ENCODE measurements at regions not wholly inside any gene's neighbourhood (a gene's known extent, or its start where the extent isn't known, plus 50 kb on each side); places are given as distances from the start of the nearest gene placed in this dataset.

DNA sequence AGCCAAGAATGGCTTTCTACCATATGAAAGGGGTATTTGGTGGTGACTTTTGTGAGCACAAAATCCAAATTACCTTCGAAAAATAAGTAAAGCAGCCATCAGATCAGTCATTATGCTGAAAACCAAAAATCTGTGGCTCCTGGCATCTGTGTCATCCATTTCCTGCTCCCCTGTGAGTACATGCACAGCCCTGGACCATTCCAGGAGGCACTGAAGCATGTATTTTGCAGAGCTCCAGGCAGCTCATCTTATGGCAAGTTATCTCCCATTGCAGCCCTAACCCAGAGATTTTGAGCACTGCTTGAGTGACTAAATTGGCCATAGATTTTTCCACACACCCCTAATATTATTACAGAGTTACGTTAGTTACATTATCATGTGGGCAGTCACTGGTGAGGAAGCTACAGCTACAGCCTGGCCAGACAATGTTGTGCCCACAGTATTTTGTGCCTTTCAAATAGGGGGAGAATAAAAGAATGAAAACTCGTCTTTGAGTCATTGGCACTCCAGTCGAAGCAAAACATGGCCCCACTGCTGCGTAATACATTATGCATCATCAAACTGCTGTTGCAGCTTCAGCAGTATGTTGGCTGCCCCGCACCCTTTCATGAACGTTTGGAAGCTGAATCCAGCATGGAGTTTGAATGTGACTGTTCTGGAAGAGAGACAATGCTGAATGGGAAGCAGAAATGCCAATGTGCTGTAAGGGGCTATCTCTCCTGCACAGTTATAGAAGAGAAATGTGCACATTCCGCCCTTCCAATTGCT, 702.2 kb downstream of the RNF144A start:
- Histone ChIP-seq H3K27ac (no peak overlapping the region), H3K4me3 (no peak overlapping the region), H3K4me1 (replicated peaks in 1 of 2) (no peaks in the 10 kb centered on the region), H3K27me3 (no peaks in the 10 kb centered on the region), H3K36me3 (replicated peaks in 1 of 2) (no peaks in the 10 kb centered on the region), H3K9me3 (replicated peaks in 1 of 3) (no peaks in the 10 kb centered on the region)
- 66 to 76% (median 73%) methylated on average over 8 of the region's 8 CpGs for WGBS, 4 donors
- intact Hi-C loops (cut with DNase I): no loop called here
- no peak for TF ChIP-seq POLR2A (IDR thresholded peaks at IDR 0.05)
- TF ChIP-seq, protein P1, sequence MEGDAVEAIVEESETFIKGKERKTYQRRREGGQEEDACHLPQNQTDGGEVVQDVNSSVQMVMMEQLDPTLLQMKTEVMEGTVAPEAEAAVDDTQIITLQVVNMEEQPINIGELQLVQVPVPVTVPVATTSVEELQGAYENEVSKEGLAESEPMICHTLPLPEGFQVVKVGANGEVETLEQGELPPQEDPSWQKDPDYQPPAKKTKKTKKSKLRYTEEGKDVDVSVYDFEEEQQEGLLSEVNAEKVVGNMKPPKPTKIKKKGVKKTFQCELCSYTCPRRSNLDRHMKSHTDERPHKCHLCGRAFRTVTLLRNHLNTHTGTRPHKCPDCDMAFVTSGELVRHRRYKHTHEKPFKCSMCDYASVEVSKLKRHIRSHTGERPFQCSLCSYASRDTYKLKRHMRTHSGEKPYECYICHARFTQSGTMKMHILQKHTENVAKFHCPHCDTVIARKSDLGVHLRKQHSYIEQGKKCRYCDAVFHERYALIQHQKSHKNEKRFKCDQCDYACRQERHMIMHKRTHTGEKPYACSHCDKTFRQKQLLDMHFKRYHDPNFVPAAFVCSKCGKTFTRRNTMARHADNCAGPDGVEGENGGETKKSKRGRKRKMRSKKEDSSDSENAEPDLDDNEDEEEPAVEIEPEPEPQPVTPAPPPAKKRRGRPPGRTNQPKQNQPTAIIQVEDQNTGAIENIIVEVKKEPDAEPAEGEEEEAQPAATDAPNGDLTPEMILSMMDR (IDR thresholded peaks at IDR 0.05): no peak
- no peak for DNase-seq

DNA sequence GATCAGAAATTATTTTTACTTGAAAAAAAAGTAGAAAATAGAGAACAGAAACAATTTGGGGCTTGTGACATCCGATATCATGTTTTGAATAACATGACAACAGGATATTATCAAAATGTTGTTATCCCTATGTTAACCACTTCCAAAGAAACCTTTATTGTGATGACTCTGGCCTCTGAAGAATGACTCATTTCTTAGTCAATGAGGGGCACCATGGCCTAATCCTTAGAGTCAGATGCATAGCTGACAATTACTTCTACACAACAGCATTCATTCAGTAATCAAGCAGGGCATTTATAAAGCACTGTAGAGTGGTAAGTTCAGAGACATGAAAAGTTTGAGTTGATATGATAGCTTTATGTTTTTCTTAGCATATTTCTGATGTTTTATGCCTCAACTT, 703.0 kb downstream of the RNF144A start:
- no peak overlapping the region for H3K27ac ChIP-seq
- no peaks in the 10 kb centered on the region for H3K9me3 ChIP-seq (replicated peaks in 1 of 3)
- TF ChIP-seq POLR2A (IDR thresholded peaks at IDR 0.05): no peak
- TF ChIP-seq, protein P1 (IDR thresholded peaks at IDR 0.05): no peak
- DNase-seq: no peak
- no peaks in the 10 kb centered on the region for H3K27me3 ChIP-seq
- intact Hi-C loops (cut with DNase I): no loop called here
- WGBS, 4 donors: 81 to 89% (median 82%) methylated on average over 1 of the region's 1 CpG
- H3K4me3 ChIP-seq: no peak overlapping the region
- no peaks in the 10 kb centered on the region for H3K4me1 ChIP-seq (replicated peaks in 1 of 2)
- H3K36me3 ChIP-seq (replicated peaks in 1 of 2): no peaks in the 10 kb centered on the region

GRCh38 chr2:7621018-7621814, 704.0 kb downstream of the RNF144A start:
- H3K27ac ChIP-seq: no peak overlapping the region
- H3K9me3 ChIP-seq (replicated peaks in 1 of 3): no peaks in the 10 kb centered on the region
- TF ChIP-seq, protein P1 (IDR thresholded peaks at IDR 0.05): no peak
- TF ChIP-seq POLR2A (IDR thresholded peaks at IDR 0.05): no peak
- intact Hi-C loops (cut with DNase I): no loop called here
- no peaks in the 10 kb centered on the region for H3K36me3 ChIP-seq (replicated peaks in 1 of 2)
- no peaks in the 10 kb centered on the region for H3K27me3 ChIP-seq
- H3K4me3 ChIP-seq: no peak overlapping the region
- 79 to 92% (median 87%) methylated on average over 4 of the region's 4 CpGs for WGBS, 4 donors
- no peaks in the 10 kb centered on the region for H3K4me1 ChIP-seq (replicated peaks in 1 of 2)
- DNase-seq: no peak

DNA sequence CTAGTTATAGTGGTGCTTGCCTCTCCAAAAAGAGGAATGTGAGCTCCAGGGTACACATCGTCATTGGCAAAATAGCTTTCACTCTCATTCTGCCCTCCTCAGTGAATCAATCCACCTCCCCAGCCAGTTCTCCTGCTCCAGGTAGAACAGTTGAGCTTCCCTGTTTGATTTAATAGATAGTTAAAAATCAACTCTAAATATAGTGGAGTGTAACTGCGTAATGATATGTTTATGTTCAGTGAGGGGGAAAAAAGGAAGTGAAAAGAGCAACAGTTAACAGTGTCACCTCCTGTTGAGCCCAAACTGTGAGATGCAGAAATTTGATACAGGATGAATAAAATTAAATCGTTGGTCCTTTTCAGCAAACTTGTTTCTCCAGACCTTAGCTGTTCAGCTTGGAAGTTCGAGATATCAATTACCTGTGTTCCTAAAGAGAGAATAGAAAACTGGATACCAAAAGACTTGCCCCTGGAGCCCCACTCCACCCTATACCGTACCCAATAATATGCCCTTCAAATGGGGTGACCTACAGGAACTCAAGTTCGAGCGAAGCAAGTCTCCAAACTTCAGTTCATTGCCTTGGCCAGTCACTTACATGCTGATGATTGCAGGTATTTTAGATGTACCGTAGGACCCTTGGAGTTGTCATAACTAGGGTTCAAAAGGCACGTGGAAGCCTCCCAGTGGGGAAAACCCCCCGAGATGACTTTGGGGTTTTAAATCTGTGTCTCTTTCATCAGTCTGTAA, 708.4 kb downstream of the RNF144A start:
- no peak for DNase-seq
- Histone ChIP-seq H3K36me3 (replicated peaks in 1 of 2) (no peaks in the 10 kb centered on the region), H3K9me3 (replicated peaks in 1 of 3) (no peaks in the 10 kb centered on the region), H3K27ac (no peak overlapping the region), H3K4me1 (replicated peaks in 1 of 2) (no peaks in the 10 kb centered on the region), H3K27me3 (no peaks in the 10 kb centered on the region), H3K4me3 (no peak overlapping the region)
- 79 to 85% (median 82%) methylated on average over 10 of the region's 10 CpGs for WGBS, 4 donors
- intact Hi-C loops (cut with DNase I): no loop called here
- TF ChIP-seq, protein P1 (IDR thresholded peaks at IDR 0.05): no peak
- no peak for TF ChIP-seq POLR2A (IDR thresholded peaks at IDR 0.05)

Measured in adrenal gland (tissue), 9 donors.